Lung (tissue), 11 donors: ENCODE measurements at regions not wholly inside any gene's neighbourhood (a gene's known extent, or its start where the extent isn't known, plus 50 kb on each side); places are given as distances from the start of the nearest gene placed in this dataset.

Source experiments
- ATAC-seq: fragments of 200-7000 bp; cut with Tn5 transposase; one replicate; pipeline ENCODE4 v1.9.1; 2020; ENCODE audit warnings: moderate number of reproducible peaks; ENCODE audit not compliant: insufficient read depth, low FRiP score
- DNase-seq, 3 donors: peaks; one replicate each; pipeline ENCODE4 v3.0.0-alpha.2; 2013 to 2017
- H3K27ac ChIP-seq, 2 donors: one replicate each; pipeline ENCODE4 v1.5.1; 2013; ENCODE audit warnings: mild to moderate bottlenecking in 2 of 2, moderate library complexity in 2 of 2, control low read depth in 1 of 2, inconsistent platforms in 1 of 2, low read depth in 1 of 2, low read length in 1 of 2
- H3K27me3 ChIP-seq, 3 donors: one replicate each; pipeline ENCODE4 v1.5.1; 2013; ENCODE audit warnings: low read length in 2 of 3; ENCODE audit not compliant: control insufficient read depth in 3 of 3, insufficient read depth in 3 of 3
- H3K36me3 ChIP-seq, 4 donors: one replicate each; pipeline ENCODE4 v1.5.1; 2013; ENCODE audit warnings: low read length in 4 of 4, mild to moderate bottlenecking in 1 of 4, moderate library complexity in 1 of 4; ENCODE audit not compliant: control insufficient read depth in 4 of 4, insufficient read depth in 4 of 4
- H3K4me1 ChIP-seq, 5 donors: one replicate each; pipeline ENCODE4 v1.5.1; 2013; ENCODE audit warnings: low read length in 5 of 5, mild to moderate bottlenecking in 2 of 5, moderate library complexity in 1 of 5; ENCODE audit not compliant: control insufficient read depth in 5 of 5, insufficient read depth in 5 of 5
- H3K4me3 ChIP-seq: one replicate; pipeline ENCODE4 v1.5.1; 2013; ENCODE audit warnings: mild to moderate bottlenecking, control low read depth, moderate library complexity
- H3K9ac ChIP-seq, 2 donors: one replicate each; pipeline ENCODE4 v1.5.1; 2013; ENCODE audit warnings: low read length in 2 of 2, control low read depth in 1 of 2; ENCODE audit not compliant: insufficient read depth in 1 of 2
- H3K9me3 ChIP-seq, 4 donors: one replicate each; pipeline ENCODE4 v1.5.1; 2013; ENCODE audit warnings: low read length in 3 of 4, mild to moderate bottlenecking in 1 of 4, moderate library complexity in 1 of 4; ENCODE audit not compliant: control insufficient read depth in 4 of 4, insufficient read depth in 3 of 4
- WGBS, 2 donors: extraction: QIAGEN DNeasy Blood & Tissue Kit; methylation state at CpG; one replicate each; pipeline ENCODE4 v1.1.7; 2013; 5-methylcytosine and 5-hydroxymethylcytosine counted together
- TF ChIP-seq, protein P1 (sequence below): IDR thresholded peaks from 2 replicates; pipeline ENCODE4 v1.5.1; 2012; ENCODE audit warnings: mild to moderate bottlenecking; ENCODE audit errors: control extremely low read depth, extremely low read depth
- donor health status: control.
- donor health status: control.
- donor health status: Bipolar disorder and iron deficiency.
- donor health status: healthy.
- donor health status: DM: yes; HTN: yes; CAD: no.

DNA sequence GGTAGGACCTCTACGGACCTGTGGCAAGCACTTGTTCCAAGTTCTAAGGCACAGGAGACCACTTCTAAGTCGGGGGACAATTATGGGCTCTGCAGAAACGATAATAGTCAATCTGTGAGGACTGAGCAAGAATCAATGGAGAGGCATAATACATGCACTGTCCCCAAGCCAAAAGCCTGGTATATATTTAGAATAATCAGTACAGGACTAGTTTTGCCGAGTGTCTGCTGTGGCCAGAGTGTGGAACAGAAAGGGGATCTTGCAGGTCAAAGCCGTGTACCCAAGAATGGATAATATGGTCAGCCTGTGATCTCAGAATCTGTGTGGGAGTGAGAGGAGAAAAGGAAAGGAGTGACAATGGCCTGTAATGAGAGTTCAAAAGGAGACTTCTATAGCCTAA, 80.2 kb upstream of the GNAO1 start:
- H3K27me3 ChIP-seq, result no peaks in the 10 kb centered on the region
- H3K4me1 ChIP-seq, result peaks cover 0 to 10% (median 0%) of the 10 kb centered on the region in 5 donors
- no peak overlapping the region for H3K9ac ChIP-seq
- H3K36me3 ChIP-seq, result no peaks in the 10 kb centered on the region
- WGBS, 2 donors, result 67 to 76% methylated on average over 5 of the region's 5 CpGs
- H3K9me3 ChIP-seq, result no peaks in the 10 kb centered on the region
- no peak overlapping the region for H3K27ac ChIP-seq
- TF ChIP-seq, protein P1, sequence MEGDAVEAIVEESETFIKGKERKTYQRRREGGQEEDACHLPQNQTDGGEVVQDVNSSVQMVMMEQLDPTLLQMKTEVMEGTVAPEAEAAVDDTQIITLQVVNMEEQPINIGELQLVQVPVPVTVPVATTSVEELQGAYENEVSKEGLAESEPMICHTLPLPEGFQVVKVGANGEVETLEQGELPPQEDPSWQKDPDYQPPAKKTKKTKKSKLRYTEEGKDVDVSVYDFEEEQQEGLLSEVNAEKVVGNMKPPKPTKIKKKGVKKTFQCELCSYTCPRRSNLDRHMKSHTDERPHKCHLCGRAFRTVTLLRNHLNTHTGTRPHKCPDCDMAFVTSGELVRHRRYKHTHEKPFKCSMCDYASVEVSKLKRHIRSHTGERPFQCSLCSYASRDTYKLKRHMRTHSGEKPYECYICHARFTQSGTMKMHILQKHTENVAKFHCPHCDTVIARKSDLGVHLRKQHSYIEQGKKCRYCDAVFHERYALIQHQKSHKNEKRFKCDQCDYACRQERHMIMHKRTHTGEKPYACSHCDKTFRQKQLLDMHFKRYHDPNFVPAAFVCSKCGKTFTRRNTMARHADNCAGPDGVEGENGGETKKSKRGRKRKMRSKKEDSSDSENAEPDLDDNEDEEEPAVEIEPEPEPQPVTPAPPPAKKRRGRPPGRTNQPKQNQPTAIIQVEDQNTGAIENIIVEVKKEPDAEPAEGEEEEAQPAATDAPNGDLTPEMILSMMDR, result no peak
- DNase-seq (no peak), ATAC-seq (no peak)
- no peak overlapping the region for H3K4me3 ChIP-seq

DNA sequence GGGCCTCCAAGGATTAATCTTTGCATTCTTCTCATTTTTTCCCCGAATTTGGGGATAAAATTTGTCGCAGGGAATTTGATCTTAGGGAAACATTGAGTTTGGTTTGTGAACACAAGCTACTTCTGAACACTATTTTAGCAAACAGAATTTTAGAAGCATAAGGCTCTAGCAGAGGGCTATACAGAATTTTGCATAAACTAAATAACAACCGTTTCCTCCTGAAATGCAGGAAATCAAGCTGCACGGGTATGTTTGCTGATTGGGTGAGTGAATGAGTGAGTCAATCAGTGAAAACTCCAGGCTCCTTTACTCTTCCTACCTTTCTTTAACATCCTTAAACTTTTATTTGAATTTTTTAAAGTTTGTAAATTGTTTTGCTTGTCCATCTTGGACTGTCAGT, 81.3 kb upstream of the GNAO1 start:
- ATAC-seq, result no peak
- WGBS, 2 donors, result 53 to 58% methylated on average over 4 of the region's 4 CpGs
- Histone ChIP-seq H3K27ac (no peak overlapping the region), H3K9me3 (no peaks in the 10 kb centered on the region), H3K36me3 (no peaks in the 10 kb centered on the region), H3K4me3 (no peak overlapping the region), H3K9ac (no peak overlapping the region), H3K27me3 (no peaks in the 10 kb centered on the region), H3K4me1 (peaks cover 0 to 10% (median 0%) of the 10 kb centered on the region in 5 donors)
- TF ChIP-seq, protein P1, result no peak
- no peak for DNase-seq

DNA sequence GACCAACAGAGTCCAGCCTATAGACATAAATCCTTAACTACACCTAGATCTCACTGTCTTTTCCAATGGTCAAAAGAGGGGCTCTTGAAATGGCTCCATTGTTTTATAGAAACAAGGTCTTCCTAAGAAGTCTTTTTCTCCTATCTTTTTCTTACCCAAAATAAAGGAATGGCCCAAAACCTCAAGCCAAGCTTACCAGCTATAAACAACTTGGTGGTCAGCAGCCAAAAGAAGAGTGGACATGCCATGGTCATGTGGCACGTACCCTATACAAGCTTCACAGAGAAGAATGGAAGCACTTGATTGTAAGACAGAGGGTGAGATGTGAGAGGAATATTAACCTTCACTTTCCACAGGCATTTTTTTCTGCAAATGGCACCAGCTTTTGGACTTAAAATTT, 82.1 kb upstream of the GNAO1 start:
- no peaks in the 10 kb centered on the region for H3K9me3 ChIP-seq
- H3K27ac ChIP-seq, result no peak overlapping the region
- WGBS, 2 donors, result 88 to 90% methylated on average over 1 of the region's 1 CpG
- no peak overlapping the region for H3K9ac ChIP-seq
- no peak overlapping the region for H3K4me3 ChIP-seq
- peaks cover 0 to 10% (median 0%) of the 10 kb centered on the region in 5 donors for H3K4me1 ChIP-seq
- no peaks in the 10 kb centered on the region for H3K36me3 ChIP-seq
- no peak for DNase-seq
- TF ChIP-seq, protein P1, result no peak
- no peaks in the 10 kb centered on the region for H3K27me3 ChIP-seq
- no peak for ATAC-seq

DNA sequence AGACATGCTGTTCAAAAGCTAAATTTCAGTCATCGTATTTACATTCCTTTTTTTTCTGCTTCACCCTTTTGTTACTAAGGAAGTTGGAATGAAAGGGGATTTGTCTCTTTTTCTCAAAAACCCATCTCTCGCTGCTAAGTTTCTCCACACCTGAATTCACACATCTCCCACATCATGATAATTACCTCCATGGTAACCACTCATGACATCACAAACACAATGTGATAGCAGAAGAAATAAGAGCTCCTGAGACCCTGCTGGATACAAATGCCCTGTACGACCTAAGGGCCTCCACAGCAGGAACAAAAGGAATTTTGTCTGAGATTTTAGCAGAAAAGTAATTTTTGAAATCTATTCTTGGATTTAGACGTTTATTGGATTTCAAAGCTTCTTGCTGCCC, 82.6 kb upstream of the GNAO1 start:
- Histone ChIP-seq H3K27ac (no peak overlapping the region), H3K9ac (no peak overlapping the region), H3K27me3 (no peaks in the 10 kb centered on the region), H3K4me3 (no peak overlapping the region), H3K4me1 (peaks cover 0 to 10% (median 0%) of the 10 kb centered on the region in 5 donors), H3K36me3 (no peaks in the 10 kb centered on the region), H3K9me3 (no peaks in the 10 kb centered on the region)
- no peak for ATAC-seq
- TF ChIP-seq, protein P1, result no peak
- DNase-seq, result no peak
- WGBS, 2 donors, result 56 to 60% methylated on average over 4 of the region's 4 CpGs
